Endothelial cell of hepatic sinusoid (primary cell): ENCODE measurements at regions not wholly inside any gene's neighbourhood (a gene's known extent, or its start where the extent isn't known, plus 50 kb on each side); places are given as distances from the start of the nearest gene placed in this dataset.

ENCODE experiments used
- in situ Hi-C: cut with HindIII; loops from 2 replicates; pipeline ENCODE4 v1.10.0; 2017; ENCODE audit warnings: low sequenced_read_pairs

DNA sequence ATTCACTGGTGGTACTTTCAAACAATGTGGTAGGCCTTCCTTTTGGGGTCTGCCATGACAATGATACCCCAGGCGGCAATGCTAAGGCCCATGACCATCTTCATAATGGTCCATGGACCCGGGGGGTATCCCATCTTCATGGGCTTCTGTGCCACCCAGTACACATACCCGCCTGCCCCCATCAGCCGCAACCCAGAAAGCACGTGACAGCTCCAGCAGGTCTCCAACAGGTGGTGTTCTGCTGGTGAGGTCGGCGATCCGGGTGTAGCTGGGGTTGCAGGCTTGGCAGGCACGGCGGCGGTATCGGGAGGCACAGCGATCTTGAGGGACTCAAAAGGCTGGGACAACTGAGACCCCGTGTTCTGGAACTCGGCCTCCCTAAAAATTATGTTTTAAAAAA lies 214.5 kb downstream of the SNRPN start:
- in situ Hi-C loops: loop anchor here (25.0 kb wide), 3 partner anchors 118 to 443 kb away; partner anchors contain the start of gene UBE3A

DNA sequence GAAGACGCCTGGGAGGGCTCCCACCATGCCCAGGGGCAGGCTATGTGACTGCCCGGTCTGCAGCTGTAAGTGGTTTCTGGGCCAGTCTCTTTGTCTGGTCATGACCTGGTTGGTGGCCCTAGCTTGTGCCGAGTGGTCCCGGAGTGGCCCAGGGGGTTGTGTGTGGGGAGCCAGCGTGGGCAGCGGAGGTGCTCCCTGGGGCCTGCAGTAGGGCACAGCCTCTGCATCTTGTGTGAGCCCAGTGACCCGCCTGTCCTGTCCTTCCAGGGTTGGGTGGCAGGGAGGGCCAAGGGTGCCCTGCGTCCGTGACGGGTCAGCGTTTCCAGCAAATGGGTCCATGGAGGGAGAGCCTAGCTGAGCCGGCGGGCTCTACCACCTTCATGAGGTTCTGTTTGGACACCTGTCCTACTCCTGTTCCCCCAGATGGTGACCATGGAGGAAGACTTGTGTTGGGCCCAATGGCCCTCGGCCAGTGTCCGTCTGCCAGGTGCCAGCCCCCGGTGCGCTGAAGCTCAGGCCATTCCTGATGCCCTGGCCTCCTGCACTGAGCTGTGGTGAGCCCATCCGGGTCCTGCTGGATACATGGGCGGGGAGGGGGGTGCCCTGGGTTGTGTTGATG lies 215.4 kb downstream of the SNRPN start:
- in situ Hi-C loops: loop anchor here (25.0 kb wide), 3 partner anchors 117 to 442 kb away; partner anchors contain the start of gene UBE3A

DNA sequence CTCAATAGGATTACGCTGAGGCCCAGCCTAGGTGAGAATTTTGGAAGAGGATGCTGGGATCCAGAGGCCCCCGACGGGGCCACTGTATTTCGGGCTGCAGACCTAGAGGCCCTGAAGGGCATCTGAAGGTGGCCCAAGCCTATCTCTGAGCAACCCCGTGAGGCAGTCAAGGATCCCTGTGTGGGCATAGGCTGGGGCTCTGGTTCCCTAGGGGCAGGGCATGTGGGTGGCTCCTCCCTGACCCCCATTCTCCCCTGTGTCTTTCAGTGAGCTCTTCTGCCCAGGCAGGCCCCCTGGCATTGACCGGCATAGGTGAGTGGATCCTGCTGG lies 216.0 kb downstream of the SNRPN start:
- in situ Hi-C loops: loop anchor here (25.0 kb wide), 3 partner anchors 117 to 442 kb away; partner anchors contain the start of gene UBE3A

DNA sequence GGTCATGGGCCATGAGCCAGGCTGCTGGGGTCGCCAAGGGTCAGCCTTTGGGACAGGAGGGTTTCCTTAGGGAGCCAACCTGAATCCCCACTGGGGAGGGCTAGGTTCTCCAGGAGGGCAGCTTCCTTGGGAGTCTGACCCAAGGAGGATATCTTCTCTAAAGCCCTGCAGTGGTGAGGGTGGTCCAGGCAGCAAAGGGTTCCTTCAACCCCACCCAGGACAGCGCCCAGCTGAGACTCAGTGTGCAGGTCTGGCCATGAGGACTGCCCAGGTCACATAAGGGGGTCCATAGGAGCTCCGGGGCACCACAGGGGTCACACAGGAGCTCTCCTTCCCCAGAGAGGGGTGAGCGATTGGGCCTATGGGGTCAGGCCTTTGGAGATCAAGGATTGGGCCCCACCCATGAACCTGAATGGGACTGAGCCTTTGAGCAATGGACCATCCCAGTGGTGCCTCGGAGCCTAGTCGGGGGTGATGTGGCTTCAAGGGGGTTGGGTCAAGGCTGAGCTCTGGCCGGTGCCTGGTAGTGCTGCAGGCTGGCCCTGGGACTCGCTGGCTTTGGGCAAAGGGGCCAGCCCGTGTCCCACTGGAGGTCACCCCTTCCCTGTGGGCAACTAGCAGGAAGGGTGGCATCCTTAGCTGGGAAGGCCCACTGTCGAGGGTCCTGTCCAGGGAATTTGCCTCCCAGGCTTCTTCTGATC lies 216.5 kb downstream of the SNRPN start:
- in situ Hi-C loops: loop anchor here (25.0 kb wide), 3 partner anchors 116 to 441 kb away; partner anchors contain the start of gene UBE3A

DNA sequence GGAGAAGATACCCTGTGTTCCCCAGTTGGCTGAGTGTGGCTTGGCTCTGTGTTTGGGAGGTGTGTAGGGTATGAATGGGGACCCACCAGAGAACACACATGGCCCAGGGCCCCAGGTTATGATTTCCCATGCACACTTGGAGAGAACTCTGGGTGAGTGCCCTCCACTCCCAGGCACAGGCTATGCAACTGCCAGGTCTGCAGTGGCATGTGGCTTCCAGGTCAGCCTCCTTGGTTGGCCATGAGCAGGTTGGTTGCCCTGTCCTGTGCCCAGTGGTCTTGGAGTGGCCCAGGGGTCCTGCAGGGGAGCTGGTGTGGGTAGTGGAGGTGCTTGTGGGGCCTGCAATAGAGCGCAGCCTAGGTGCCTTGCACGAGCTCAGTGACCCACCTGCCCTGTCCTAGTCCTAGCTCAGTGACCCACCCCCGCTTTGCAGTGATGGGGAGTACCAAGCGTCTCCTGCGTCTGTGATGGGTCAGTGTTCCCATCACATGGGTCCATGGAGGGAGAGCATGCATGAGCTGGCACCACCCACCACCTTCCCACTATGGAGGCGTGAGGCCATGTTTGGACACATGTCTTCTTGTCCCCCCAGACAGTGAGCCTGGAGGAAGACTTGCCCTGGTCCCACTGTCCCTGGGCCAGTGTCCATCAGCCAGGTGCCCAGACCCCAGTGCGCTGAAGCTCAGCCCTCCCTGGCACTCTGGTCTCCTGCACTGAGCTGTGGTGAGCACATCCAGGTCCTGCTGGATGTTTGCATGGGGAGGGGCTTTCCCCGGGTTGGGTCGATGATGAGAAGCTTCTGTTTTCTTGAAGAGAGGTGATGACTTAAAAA lies 217.3 kb downstream of the SNRPN start:
- in situ Hi-C loops: loop anchor here (25.0 kb wide), 3 partner anchors 115 to 440 kb away; partner anchors contain the start of gene UBE3A

DNA sequence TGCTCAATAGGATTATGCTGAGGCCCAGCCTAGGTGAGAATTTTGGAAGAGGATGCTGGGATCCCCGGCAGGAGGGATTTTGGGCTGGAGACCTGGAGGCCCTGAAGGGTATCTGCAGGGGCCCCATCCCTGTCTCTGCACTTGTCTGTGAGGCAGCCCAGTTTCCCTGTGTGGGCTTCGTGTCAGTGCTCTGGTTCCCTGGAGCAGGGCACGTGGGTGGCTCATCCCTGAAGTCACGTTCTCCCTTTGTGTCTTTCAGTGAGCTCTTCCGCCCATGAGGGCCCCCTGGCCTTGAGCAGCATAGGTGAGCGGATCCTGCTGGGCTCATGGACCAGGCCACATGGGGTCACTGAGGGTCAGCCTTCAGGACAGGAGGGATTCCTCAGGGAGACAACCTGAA lies 217.9 kb downstream of the SNRPN start:
- in situ Hi-C loops: loop anchor here (25.0 kb wide), 3 partner anchors 115 to 440 kb away; partner anchors contain the start of gene UBE3A

DNA sequence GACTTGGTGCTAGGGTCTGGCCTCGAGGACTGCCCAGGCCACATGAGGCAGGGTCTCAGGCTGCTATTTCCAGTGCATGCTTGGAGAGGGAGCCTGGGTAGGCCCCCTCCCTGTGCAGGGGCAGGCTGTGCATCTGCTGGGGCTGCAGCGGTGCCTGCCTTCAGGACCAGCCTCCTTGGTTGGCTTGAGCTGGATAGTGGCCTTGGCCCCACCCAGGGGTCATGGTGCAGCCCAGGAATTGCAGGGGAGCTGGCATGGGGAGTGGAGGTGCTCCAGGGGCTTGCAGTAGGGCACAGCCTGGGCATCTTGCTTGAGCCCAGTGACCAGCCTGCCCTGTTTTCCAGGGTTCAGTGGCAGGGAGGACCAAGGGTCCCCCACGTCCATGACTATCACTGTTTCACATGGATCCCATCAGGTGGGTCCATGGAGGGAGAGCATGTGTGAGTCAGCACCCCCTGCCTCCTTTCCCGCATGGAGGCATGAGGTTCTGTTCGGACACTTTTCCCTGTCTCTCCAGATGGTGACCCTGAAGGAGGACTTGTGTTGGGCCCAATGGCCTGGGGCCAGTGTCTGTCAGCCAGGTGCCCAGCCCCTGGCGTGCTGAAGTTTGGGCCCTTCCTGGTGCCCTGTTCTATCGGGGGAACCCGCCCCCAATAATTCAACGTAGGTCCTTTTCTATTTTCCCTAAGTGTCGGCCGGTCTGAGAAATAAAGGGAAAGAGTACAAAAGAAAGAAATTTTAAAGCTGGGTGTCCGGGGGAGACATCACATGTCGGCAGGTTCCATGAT lies 218.6 kb downstream of the SNRPN start:
- in situ Hi-C loops: loop anchor here (25.0 kb wide), 3 partner anchors 114 to 439 kb away; partner anchors contain the start of gene UBE3A

DNA sequence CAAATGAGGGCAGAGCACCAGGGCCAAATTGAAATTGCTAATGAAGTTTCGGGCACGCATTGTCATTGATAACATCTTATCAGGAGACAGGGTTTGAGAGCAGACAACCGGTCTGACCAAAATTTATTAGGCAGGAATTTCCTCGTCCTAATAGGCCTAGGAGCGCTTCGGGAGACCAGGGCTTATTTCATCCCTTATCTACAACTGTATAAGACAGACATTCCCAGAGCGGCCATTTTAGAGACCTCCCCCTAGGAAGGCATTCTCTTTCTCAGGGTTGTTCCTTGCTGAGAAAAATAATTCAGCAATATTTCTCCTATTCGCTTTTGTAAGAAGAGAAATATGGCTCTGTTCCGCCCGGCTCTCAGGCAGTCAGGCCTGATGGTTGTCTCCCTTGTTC lies 219.4 kb downstream of the SNRPN start:
- in situ Hi-C loops: loop anchor here (25.0 kb wide), 3 partner anchors 113 to 438 kb away; partner anchors contain the start of gene UBE3A

DNA sequence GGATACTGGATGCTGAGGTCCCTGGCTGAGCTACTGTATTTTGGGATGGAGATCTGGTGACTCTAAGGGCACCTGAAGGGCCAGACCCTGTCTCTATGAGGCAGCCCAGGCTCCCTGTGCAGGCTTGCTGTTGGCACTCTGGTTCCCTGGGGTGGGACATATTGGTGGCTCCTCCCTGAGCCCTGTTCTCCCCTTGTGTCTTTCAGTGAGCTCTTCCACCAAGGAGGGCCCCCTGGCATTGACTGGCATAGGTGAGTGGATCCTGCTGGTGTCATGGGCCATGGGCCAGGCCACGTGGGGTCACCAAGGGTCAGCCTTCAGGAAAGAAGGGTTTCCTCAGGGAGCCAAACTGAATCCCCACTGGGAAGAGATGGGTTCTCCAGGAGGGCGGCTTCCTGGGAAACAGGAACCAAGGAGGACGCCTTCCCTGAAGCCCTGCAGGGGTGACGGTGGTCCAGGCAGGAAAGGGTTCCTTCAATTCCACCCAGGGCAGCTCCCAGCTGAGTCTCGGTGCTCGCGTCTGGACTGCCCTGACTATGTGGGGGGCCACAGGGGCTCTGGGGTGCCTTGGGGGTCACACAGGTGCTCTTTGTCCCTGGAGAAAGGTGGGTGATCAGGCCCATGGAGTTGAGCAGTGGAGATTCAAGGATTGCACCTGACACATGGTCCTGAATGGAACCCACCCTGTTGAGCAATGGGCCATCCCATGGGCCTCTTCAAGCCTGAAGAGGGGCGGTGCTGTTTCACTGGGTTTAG lies 220.4 kb downstream of the SNRPN start:
- in situ Hi-C loops: no loop called here

DNA sequence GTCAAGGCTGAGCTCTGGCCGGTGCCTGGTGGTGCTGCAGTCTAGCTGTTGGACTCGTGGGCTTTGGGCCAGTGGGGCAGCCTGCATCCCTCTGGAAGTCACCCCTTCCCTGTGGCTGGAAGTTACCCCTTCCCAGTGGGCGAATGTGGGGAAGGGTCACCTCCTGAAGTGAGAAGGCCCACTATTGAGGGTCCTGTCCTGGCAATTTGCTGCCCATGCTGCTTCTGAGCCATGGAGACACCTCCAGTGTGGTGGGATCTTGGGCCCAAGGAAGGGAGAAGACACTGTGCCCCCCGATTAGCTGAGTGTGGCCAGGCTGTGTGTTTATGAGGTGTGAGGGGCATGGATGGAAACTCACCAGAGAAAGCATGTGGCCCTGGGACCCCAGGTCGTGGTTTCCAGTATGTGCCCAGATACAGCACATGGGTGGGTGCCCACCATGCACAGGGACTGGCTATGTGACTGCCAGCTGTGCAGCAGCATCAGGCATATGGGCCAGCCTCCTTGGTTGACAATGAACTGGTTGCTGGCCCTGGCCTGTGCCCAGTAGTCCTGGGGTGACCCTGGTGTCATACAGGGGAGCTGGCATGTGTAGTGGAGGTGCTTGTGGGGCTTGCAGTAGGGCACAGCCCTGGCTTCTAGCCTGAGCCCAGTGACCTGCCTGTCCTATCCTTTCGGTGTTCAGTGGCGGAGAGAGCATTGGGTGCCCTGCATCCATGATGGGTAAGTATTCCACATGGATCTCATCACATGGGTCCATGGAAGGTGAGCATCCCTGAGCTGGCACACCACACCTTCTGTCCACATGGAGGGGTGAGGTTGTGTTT lies 221.2 kb downstream of the SNRPN start:
- in situ Hi-C loops: no loop called here

DNA sequence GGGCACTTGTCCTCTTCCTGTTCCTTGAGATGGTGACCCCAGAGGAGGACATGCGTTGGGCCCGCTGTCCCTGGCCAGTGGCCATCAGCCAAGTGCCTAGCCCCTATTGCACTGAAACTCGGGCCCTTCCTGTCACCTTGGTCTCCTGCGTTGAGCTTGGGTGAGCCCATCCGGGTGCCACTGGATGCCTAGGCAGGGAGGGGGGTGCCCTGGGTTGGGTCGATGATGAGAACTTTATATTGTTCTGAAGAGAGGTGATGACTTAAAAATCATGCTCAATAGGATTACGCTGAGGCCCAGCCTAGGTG lies 221.8 kb downstream of the SNRPN start:
- in situ Hi-C loops: no loop called here

DNA sequence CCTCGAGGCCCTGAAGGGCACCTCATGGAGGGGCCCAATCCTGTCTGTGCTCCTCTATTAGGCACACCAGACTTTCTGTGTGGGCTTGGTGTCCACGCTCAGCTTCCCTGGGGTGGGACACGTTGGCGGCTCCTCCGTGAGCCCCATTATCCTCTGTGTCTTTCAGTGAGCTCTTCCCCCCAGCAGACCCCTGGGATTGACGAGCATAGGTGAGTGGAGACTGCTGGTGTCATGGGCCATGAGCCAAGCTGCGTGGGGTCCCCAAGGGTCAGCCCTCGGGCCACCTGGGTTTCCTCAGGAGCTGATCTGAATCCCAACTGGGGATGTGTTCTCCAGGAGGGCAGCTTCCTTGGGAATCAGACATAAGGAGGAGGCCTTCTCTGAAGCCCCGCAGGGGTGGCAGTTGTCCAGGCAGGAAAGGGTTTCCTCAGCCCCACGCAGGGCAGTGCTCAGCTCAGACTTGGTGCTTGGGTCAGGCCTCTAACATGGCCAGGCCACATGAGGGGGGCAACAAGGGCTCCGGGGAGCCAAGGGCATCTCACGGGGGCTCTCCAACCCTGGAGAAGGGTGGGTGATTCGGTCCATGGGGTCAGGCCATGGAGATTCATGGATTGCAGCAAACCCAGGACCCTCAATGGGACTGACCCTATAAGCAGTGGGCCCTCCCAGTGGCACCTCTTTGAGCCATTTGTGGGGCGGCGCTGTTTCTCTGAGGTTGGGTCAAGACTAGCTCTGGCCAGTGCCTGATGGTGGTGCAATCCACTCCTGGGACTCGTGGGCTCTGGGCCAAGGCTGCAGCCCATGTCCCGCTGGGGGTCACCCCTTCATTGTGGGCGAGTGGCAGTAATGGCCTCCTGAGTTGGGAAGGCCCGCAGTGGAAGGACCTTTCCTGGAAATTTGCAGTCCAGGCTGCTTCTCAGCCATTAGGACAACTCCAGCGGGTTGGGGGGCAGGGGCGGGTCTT lies 222.5 kb downstream of the SNRPN start:
- in situ Hi-C loops: no loop called here

DNA sequence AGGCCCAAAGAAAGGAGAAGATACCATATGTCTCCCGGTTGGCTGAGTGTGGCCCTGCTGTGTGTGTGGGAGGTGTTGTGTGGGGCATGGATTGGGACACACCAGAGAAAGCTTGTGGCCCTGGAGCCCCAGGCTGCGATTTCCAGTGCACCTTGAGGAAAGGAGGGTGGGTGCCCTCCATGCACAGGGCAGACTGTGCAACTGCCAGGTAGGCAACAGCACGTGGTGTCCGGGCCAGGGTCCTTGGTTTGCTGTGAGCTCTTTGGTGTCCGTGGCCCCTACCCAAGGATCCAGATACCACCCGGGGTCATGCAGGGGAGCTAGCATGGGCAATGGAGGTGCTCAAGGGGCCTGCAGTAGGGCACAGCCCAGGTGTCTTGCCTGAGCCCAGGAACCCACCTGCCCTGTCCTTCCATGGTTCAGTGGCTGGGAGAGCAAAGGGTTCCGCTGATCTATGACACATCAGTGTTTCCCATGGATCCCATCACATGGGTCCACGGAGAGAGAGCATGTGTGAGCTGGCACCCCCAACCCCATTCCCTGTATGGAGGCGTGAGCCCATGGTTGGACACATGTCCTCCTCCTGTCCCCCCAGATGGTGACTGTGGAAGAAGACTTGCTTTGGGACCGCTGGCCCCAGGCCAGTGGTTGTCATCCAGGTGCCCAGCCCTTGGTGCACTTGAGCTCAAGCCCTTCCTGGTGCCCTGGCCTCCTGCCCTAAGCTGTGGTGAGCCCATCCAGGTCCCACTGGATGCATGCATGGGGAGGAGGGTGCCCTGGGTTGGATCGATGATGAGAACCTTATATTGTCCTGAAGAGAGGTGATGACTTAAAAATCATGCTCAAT lies 223.4 kb downstream of the SNRPN start:
- in situ Hi-C loops: no loop called here

DNA sequence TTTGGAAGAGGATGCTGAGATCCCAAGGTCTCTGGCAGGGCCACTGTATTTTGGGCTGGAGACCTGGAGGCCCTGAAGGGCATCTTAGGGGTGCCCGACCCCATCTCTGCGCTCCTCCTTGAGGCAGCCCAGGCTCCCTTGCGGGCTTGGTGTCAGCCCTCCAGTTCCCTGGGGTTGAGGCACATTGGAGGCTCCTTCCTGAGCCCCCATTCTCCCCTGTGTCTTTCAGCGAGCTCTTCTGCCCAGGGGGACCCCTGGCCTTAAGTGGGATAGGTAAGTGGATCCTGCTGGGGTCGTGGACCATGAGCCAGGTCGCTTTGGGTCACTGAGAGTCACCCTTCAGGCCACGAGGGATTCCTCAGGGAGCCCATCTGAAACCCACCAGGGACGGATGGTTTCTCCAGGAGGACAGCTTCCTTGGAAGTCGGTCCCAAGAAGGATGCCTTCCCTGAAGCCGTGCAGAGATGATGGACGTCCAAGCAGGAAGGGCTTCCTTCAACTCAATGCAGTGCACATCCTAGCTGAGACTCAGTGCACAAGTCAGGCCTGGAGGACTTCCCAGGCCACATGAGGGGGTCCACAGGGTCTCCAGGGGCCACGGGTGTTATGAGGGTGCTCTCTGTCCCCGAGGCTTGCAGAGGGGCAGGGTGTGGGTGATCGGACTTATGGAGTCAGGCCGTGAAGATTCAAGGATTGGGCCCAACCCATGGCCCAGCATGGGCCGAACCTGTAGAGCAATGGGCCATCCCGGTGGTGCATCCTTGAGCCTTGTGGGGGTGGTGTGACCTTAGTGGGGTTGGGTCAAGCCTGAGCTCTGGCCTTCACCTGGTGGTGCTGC lies 224.3 kb downstream of the SNRPN start:
- in situ Hi-C loops: no loop called here

DNA sequence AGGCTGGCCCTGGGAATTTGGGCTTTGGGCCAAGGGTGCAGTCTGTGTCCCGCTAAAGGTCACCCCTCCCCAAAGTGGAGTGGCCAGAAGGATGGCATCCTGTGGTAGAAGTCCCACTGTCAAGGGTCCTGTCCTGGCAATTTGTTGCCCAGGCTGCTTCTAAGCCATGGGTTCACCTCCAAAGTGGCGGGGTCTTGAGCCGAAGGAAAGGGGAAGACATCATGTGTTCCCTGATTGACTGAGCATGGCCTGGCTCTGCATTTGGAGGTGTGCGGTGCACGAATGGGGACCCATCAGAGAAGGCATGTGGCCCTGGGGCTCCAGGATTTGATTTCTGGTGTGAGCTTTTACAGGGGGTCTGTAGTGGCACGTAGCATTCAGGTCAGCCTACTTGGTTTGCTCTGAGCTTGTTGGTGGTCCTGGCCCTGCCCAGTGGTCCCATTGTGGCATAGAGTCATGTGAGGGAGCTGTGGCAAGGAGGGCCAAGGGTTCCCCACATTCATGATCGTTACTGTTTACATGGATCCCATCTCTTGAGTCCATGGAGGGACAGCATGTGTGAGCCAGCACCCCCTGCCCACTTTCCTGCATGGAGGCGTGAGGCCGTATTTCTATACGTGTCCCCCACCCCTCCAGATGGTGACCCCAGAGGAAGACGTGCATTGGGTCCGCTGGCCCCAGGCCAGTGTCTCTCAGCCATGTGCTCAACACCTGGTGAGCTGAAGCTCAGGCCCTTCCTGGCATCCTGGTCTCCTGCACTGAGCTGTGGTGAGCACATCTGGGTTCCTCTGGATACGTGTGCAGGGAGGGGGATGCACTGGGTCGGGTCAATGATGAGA lies 225.1 kb downstream of the SNRPN start:
- in situ Hi-C loops: no loop called here
